ENCODE measurements at regions not wholly inside any gene's neighbourhood (a gene's known extent, or its start where the extent isn't known, plus 50 kb on each side); places are given as distances from the start of the nearest gene placed in this dataset.

DNA sequence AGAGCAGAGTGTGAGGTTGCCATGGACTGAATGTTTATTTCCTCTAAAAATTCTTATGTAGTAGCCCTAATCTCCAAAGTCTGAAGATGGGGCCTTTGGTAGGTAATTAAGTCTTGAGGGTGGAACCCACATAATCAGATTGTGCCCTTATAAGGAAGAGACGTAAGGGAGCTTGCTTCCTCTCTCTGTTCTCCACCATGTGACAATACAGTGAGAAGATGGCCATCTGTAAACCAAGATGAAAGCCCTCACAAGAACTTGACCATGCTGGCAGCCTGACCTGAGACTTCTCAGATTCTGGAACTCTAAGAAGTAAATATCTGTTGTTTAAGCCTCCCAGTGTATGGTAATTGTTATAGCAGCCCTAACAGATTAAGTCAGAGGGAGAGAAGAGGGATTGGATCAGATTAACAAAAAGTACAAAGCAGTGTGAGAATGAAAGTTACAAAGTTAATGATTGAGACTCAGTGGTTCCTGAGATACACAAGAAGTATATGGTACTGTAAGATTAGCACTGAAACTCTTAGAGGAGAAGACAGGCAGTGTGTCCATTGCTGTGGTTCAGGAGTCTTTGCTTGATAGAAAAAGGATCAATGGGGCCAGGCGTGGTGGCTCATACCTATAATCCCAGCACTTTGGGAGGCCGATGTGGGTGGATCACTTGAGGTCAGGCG, 82.5 kb upstream of the GC start:
- Histone ChIP-seq H3K9me2 (ENCODE audit: insufficient read depth) (peaks cover 5% of the 10 kb centered on the region; the same call in 1 of the 2 replicates), H3F3A (replicated peaks; ENCODE audit: low read depth) (no peaks in the 10 kb centered on the region), H3K27ac (ENCODE audit: low read depth) (no peak overlapping the region), H3K27me3 (ENCODE audit: insufficient read depth) (no peaks in the 10 kb centered on the region), H3K4me1 (ENCODE audit: insufficient read depth) (no peaks in the 10 kb centered on the region), H3K4me3 (no peak overlapping the region), H4K20me1 (replicated peaks; ENCODE audit: insufficient read depth) (no peaks in the 10 kb centered on the region), H3K79me2 (replicated peaks; ENCODE audit: insufficient read depth) (no peaks in the 10 kb centered on the region), H3K36me3 (ENCODE audit: insufficient read depth) (peaks cover 29% of the 10 kb centered on the region), H3K4me2 (no peak overlapping the region), H2AFZ (no peak overlapping the region)
- TF ChIP-seq JUNB (IDR thresholded peaks at IDR 0.05; ENCODE audit: unreplicated experiment) (no peak), EZH2 (IDR thresholded peaks at IDR 0.05; ENCODE audit: low read depth, unreplicated experiment) (no peak), CREB1 (CRISPR knock-in tag; IDR thresholded peaks at IDR 0.05; ENCODE audit: low read depth) (no peak), NANOG (IDR thresholded peaks at IDR 0.05; ENCODE audit: borderline replicate concordance) (no peak), STAT1 (IDR thresholded peaks at IDR 0.05; ENCODE audit: unreplicated experiment) (no peak), ZNF114 (CRISPR knock-in tag; IDR thresholded peaks at IDR 0.05) (no peak), POLR2AphosphoS5 (IDR thresholded peaks at IDR 0.05; ENCODE audit: low read depth) (no peak), ZNF331 (CRISPR knock-in tag; IDR thresholded peaks at IDR 0.05; ENCODE audit: low read depth) (no peak), EZH2phosphoT487 (IDR thresholded peaks at IDR 0.05; ENCODE audit: unreplicated experiment) (no peak)
- TF ChIP-seq, protein P1, sequence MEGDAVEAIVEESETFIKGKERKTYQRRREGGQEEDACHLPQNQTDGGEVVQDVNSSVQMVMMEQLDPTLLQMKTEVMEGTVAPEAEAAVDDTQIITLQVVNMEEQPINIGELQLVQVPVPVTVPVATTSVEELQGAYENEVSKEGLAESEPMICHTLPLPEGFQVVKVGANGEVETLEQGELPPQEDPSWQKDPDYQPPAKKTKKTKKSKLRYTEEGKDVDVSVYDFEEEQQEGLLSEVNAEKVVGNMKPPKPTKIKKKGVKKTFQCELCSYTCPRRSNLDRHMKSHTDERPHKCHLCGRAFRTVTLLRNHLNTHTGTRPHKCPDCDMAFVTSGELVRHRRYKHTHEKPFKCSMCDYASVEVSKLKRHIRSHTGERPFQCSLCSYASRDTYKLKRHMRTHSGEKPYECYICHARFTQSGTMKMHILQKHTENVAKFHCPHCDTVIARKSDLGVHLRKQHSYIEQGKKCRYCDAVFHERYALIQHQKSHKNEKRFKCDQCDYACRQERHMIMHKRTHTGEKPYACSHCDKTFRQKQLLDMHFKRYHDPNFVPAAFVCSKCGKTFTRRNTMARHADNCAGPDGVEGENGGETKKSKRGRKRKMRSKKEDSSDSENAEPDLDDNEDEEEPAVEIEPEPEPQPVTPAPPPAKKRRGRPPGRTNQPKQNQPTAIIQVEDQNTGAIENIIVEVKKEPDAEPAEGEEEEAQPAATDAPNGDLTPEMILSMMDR (conservative IDR thresholded peaks at IDR 0.05; ENCODE audit: low read depth in 2 of 2): no peak
- TF ChIP-seq, protein P2, sequence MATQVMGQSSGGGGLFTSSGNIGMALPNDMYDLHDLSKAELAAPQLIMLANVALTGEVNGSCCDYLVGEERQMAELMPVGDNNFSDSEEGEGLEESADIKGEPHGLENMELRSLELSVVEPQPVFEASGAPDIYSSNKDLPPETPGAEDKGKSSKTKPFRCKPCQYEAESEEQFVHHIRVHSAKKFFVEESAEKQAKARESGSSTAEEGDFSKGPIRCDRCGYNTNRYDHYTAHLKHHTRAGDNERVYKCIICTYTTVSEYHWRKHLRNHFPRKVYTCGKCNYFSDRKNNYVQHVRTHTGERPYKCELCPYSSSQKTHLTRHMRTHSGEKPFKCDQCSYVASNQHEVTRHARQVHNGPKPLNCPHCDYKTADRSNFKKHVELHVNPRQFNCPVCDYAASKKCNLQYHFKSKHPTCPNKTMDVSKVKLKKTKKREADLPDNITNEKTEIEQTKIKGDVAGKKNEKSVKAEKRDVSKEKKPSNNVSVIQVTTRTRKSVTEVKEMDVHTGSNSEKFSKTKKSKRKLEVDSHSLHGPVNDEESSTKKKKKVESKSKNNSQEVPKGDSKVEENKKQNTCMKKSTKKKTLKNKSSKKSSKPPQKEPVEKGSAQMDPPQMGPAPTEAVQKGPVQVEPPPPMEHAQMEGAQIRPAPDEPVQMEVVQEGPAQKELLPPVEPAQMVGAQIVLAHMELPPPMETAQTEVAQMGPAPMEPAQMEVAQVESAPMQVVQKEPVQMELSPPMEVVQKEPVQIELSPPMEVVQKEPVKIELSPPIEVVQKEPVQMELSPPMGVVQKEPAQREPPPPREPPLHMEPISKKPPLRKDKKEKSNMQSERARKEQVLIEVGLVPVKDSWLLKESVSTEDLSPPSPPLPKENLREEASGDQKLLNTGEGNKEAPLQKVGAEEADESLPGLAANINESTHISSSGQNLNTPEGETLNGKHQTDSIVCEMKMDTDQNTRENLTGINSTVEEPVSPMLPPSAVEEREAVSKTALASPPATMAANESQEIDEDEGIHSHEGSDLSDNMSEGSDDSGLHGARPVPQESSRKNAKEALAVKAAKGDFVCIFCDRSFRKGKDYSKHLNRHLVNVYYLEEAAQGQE (IDR thresholded peaks at IDR 0.05; ENCODE audit: unreplicated experiment): no peak
- TF ChIP-seq, protein P3, sequence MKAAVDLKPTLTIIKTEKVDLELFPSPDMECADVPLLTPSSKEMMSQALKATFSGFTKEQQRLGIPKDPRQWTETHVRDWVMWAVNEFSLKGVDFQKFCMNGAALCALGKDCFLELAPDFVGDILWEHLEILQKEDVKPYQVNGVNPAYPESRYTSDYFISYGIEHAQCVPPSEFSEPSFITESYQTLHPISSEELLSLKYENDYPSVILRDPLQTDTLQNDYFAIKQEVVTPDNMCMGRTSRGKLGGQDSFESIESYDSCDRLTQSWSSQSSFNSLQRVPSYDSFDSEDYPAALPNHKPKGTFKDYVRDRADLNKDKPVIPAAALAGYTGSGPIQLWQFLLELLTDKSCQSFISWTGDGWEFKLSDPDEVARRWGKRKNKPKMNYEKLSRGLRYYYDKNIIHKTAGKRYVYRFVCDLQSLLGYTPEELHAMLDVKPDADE (IDR thresholded peaks at IDR 0.05): no peak
- TF ChIP-seq, protein P4, sequence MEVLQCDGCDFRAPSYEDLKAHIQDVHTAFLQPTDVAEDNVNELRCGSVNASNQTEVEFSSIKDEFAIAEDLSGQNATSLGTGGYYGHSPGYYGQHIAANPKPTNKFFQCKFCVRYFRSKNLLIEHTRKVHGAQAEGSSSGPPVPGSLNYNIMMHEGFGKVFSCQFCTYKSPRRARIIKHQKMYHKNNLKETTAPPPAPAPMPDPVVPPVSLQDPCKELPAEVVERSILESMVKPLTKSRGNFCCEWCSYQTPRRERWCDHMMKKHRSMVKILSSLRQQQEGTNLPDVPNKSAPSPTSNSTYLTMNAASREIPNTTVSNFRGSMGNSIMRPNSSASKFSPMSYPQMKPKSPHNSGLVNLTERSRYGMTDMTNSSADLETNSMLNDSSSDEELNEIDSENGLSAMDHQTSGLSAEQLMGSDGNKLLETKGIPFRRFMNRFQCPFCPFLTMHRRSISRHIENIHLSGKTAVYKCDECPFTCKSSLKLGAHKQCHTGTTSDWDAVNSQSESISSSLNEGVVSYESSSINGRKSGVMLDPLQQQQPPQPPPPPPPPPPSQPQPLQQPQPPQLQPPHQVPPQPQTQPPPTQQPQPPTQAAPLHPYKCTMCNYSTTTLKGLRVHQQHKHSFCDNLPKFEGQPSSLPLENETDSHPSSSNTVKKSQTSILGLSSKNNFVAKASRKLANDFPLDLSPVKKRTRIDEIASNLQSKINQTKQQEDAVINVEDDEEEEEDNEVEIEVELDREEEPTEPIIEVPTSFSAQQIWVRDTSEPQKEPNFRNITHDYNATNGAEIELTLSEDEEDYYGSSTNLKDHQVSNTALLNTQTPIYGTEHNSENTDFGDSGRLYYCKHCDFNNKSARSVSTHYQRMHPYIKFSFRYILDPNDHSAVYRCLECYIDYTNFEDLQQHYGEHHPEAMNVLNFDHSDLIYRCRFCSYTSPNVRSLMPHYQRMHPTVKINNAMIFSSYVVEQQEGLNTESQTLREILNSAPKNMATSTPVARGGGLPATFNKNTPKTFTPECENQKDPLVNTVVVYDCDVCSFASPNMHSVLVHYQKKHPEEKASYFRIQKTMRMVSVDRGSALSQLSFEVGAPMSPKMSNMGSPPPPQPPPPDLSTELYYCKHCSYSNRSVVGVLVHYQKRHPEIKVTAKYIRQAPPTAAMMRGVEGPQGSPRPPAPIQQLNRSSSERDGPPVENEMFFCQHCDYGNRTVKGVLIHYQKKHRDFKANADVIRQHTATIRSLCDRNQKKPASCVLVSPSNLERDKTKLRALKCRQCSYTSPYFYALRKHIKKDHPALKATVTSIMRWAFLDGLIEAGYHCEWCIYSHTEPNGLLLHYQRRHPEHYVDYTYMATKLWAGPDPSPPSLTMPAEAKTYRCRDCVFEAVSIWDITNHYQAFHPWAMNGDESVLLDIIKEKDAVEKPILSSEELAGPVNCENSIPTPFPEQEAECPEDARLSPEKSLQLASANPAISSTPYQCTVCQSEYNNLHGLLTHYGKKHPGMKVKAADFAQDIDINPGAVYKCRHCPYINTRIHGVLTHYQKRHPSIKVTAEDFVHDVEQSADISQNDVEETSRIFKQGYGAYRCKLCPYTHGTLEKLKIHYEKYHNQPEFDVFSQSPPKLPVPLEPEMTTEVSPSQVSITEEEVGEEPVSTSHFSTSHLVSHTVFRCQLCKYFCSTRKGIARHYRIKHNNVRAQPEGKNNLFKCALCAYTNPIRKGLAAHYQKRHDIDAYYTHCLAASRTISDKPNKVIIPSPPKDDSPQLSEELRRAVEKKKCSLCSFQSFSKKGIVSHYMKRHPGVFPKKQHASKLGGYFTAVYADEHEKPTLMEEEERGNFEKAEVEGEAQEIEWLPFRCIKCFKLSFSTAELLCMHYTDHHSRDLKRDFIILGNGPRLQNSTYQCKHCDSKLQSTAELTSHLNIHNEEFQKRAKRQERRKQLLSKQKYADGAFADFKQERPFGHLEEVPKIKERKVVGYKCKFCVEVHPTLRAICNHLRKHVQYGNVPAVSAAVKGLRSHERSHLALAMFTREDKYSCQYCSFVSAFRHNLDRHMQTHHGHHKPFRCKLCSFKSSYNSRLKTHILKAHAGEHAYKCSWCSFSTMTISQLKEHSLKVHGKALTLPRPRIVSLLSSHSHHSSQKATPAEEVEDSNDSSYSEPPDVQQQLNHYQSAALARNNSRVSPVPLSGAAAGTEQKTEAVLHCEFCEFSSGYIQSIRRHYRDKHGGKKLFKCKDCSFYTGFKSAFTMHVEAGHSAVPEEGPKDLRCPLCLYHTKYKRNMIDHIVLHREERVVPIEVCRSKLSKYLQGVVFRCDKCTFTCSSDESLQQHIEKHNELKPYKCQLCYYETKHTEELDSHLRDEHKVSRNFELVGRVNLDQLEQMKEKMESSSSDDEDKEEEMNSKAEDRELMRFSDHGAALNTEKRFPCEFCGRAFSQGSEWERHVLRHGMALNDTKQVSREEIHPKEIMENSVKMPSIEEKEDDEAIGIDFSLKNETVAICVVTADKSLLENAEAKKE (CRISPR knock-in tag; IDR thresholded peaks at IDR 0.05): no peak
- H3K27ac Mint-ChIP-seq: no peak overlapping the region
- DNase-seq (ENCODE audit: low spot score) (no peak), ATAC-seq (no peak)
- no peak overlapping the region for H3K4me3 Mint-ChIP-seq
- H3K9me3 Mint-ChIP-seq: peaks cover 71% of the 10 kb centered on the region
- no peaks in the 10 kb centered on the region for H3K27me3 Mint-ChIP-seq (ENCODE audit: insufficient read depth, low read depth, poor library complexity)
- H3K36me3 Mint-ChIP-seq (ENCODE audit: low read depth): peaks cover 67% of the 10 kb centered on the region
- H3K4me1 Mint-ChIP-seq: no peaks in the 10 kb centered on the region

All from GM23338 (cell line).